ENCODE measurements at regions not wholly inside any gene's neighbourhood (a gene's known extent, or its start where the extent isn't known, plus 50 kb on each side); places are given as distances from the start of the nearest gene placed in this dataset.

DNA sequence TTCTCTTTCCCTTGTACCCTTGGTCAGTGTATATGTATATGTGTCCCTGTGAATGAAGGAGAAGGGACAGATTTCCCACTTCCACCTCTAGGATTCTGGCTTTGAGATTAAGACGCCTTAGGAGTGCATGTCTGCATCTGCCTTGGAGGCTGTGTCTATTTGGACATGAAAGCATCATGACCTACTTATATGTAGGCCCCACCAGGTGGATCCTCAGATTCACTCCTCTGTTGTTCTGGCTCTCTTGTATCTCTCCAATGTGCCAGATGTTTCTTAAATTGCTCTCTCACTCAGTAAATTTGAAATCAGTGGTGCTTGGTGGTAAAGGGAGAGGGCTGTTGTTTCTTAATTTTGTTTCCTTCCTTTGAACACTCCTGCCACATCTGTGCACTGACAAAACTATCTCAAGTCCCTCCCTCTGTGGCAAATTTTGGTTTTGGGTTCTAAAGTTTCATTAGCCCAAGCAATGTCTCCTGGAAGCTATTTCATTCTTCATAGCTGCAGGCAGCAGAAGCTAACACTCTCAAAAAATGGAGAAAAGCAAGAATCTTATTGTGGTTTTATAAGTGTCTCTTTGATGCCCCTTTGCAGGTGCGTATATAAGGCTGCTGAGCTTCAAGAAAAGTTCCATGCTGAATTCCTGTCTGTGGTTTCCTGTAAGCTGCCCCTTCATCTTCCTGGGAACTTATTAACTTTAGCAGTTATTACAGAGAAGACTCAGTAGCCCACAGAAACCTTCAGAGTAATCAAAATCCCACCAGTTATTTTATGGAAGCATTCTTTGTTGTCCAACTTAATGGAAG is 179.7 kb upstream of the SETBP1 start:
- no peak overlapping the region for H3K9ac ChIP-seq (ENCODE audit: insufficient read depth, low read length)
- no peaks in the 10 kb centered on the region for H4K20me1 ChIP-seq (ENCODE audit: control insufficient read depth, extremely low read depth, insufficient read depth, low read length)
- H3K9me3 ChIP-seq (ENCODE audit: control insufficient read depth, insufficient read depth, low read depth, low read length), result no peaks in the 10 kb centered on the region
- H3K79me2 ChIP-seq (ENCODE audit: control insufficient read depth, insufficient read depth, low read length), result no peaks in the 10 kb centered on the region
- no peak overlapping the region for H2AFZ ChIP-seq (ENCODE audit: low read length)
- no peaks in the 10 kb centered on the region for H3K36me3 ChIP-seq (ENCODE audit: control insufficient read depth, insufficient read depth, low read length)
- H3K27ac ChIP-seq (ENCODE audit: insufficient read depth, low read length), result no peak overlapping the region
- peak in 1 of 2 donors; percentile 8 for DNase-seq (ENCODE audit: low read depth in 2 of 2)
- no peaks in the 10 kb centered on the region for H3K4me1 ChIP-seq (ENCODE audit: control insufficient read depth, extremely low read depth, insufficient read depth, low read length)
- H3K4me2 ChIP-seq (ENCODE audit: extremely low read depth, insufficient read depth, low read length), result no peak overlapping the region
- no peaks in the 10 kb centered on the region for H3K27me3 ChIP-seq (ENCODE audit: control insufficient read depth, insufficient read depth, low read length)
- TF ChIP-seq EZH2 (IDR thresholded peaks at IDR 0.05; ENCODE audit: low read length, missing control alignments), result no peak
- TF ChIP-seq, protein P1, sequence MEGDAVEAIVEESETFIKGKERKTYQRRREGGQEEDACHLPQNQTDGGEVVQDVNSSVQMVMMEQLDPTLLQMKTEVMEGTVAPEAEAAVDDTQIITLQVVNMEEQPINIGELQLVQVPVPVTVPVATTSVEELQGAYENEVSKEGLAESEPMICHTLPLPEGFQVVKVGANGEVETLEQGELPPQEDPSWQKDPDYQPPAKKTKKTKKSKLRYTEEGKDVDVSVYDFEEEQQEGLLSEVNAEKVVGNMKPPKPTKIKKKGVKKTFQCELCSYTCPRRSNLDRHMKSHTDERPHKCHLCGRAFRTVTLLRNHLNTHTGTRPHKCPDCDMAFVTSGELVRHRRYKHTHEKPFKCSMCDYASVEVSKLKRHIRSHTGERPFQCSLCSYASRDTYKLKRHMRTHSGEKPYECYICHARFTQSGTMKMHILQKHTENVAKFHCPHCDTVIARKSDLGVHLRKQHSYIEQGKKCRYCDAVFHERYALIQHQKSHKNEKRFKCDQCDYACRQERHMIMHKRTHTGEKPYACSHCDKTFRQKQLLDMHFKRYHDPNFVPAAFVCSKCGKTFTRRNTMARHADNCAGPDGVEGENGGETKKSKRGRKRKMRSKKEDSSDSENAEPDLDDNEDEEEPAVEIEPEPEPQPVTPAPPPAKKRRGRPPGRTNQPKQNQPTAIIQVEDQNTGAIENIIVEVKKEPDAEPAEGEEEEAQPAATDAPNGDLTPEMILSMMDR (conservative IDR thresholded peaks at IDR 0.05 in 1 of 2, IDR thresholded peaks at IDR 0.05 in 1 of 2; ENCODE audit: low read depth in 1 of 2, low read length in 2 of 2), result no peak
- no peak overlapping the region for H3K4me3 ChIP-seq (replicated peaks in 1 of 4; ENCODE audit: control extremely low read depth in 1 of 4, insufficient read depth in 1 of 4, low read depth in 3 of 4, low read length in 4 of 4)

DNA sequence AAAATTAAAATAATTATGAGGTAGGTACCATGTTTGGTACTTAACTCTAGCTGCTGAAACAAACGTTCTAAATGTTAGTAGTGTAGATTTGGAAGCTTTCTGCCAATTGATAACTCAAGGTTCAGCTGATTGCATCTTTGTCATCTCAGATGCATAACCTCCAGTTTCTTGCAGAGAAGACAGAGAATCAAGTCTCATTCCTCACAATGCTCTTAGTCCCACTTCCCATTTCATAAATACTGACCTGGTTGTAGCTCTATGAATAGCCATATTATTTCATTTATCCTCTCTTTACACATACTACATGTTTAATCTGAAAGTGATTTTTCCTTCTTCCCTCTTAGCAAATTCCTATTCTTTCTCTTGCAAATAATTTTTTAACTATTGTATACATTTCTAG is 178.5 kb upstream of the SETBP1 start:
- Histone ChIP-seq H3K9ac (ENCODE audit: insufficient read depth, low read length) (no peak overlapping the region), H4K20me1 (ENCODE audit: control insufficient read depth, extremely low read depth, insufficient read depth, low read length) (no peaks in the 10 kb centered on the region), H3K79me2 (ENCODE audit: control insufficient read depth, insufficient read depth, low read length) (no peaks in the 10 kb centered on the region), H3K27me3 (ENCODE audit: control insufficient read depth, insufficient read depth, low read length) (no peaks in the 10 kb centered on the region), H3K36me3 (ENCODE audit: control insufficient read depth, insufficient read depth, low read length) (no peaks in the 10 kb centered on the region), H3K9me3 (ENCODE audit: control insufficient read depth, insufficient read depth, low read depth, low read length) (no peaks in the 10 kb centered on the region), H3K27ac (ENCODE audit: insufficient read depth, low read length) (no peak overlapping the region), H3K4me2 (ENCODE audit: extremely low read depth, insufficient read depth, low read length) (no peak overlapping the region), H2AFZ (ENCODE audit: low read length) (no peak overlapping the region), H3K4me1 (ENCODE audit: control insufficient read depth, extremely low read depth, insufficient read depth, low read length) (no peaks in the 10 kb centered on the region), H3K4me3 (replicated peaks in 1 of 4; ENCODE audit: control extremely low read depth in 1 of 4, insufficient read depth in 1 of 4, low read depth in 3 of 4, low read length in 4 of 4) (no peak overlapping the region)
- TF ChIP-seq, protein P1 (conservative IDR thresholded peaks at IDR 0.05 in 1 of 2, IDR thresholded peaks at IDR 0.05 in 1 of 2; ENCODE audit: low read depth in 1 of 2, low read length in 2 of 2), result no peak
- no peak for TF ChIP-seq EZH2 (IDR thresholded peaks at IDR 0.05; ENCODE audit: low read length, missing control alignments)
- no peak for DNase-seq (ENCODE audit: low read depth in 2 of 2)

DNA sequence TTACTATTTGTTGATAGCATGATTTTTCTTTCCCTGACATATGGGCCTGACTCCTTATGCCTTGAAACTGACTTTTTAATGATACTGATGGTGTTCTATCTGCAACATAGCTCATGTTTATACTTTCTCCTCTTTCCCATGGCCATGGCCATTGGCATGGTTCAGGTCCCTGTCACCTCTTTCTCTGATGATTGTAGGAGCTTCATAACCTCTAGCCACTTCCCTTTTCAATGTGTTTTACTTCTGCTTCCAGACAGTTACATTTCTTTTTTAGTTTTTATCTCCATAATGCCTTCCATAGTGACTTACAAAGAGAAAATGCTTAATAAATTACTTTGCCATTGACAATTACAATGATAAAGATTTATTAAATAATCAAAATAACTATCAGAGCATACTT is 177.9 kb upstream of the SETBP1 start:
- Histone ChIP-seq H3K4me1 (ENCODE audit: control insufficient read depth, extremely low read depth, insufficient read depth, low read length) (no peaks in the 10 kb centered on the region), H3K4me2 (ENCODE audit: extremely low read depth, insufficient read depth, low read length) (no peak overlapping the region), H2AFZ (ENCODE audit: low read length) (no peak overlapping the region), H3K27ac (ENCODE audit: insufficient read depth, low read length) (no peak overlapping the region), H3K9me3 (ENCODE audit: control insufficient read depth, insufficient read depth, low read depth, low read length) (no peaks in the 10 kb centered on the region), H4K20me1 (ENCODE audit: control insufficient read depth, extremely low read depth, insufficient read depth, low read length) (no peaks in the 10 kb centered on the region), H3K4me3 (replicated peaks in 1 of 4; ENCODE audit: control extremely low read depth in 1 of 4, insufficient read depth in 1 of 4, low read depth in 3 of 4, low read length in 4 of 4) (no peak overlapping the region), H3K27me3 (ENCODE audit: control insufficient read depth, insufficient read depth, low read length) (no peaks in the 10 kb centered on the region), H3K36me3 (ENCODE audit: control insufficient read depth, insufficient read depth, low read length) (no peaks in the 10 kb centered on the region), H3K79me2 (ENCODE audit: control insufficient read depth, insufficient read depth, low read length) (no peaks in the 10 kb centered on the region), H3K9ac (ENCODE audit: insufficient read depth, low read length) (no peak overlapping the region)
- DNase-seq (ENCODE audit: low read depth in 2 of 2), result no peak
- TF ChIP-seq, protein P1 (conservative IDR thresholded peaks at IDR 0.05 in 1 of 2, IDR thresholded peaks at IDR 0.05 in 1 of 2; ENCODE audit: low read depth in 1 of 2, low read length in 2 of 2), result no peak
- TF ChIP-seq EZH2 (IDR thresholded peaks at IDR 0.05; ENCODE audit: low read length, missing control alignments), result no peak
